Activated naive CD8-positive, alpha-beta T cell treated with anti-CD3 and anti-CD28 coated beads, Interleukin-2, amount 10 ng/mL, durations not matched to agents 7 days and 5 days (primary cell): ENCODE measurements at regions not wholly inside any gene's neighbourhood (a gene's known extent, or its start where the extent isn't known, plus 50 kb on each side); places are given as distances from the start of the nearest gene placed in this dataset.
"Not testable (repeated sequence)": the region's sequence is repeated elsewhere in the genome, so short reads cannot be mapped to it uniquely, and the experiment has no call there.

Experiments
- ATAC-seq: fragments of 150-1000 bp; cut with Tn5 transposase; one replicate; pipeline ENCODE4 v1.10.0; 2021; ENCODE audit warnings: low read depth, moderate library complexity
- POLR2A ChIA-PET: fragments of 350-600 bp; sonication (Branson Sonifier 250); formaldehyde crosslinking; loops from one replicate; lab custom pipeline; 2021; ENCODE audit warnings: antibody characterized with exemption; lab: Charles Lee
- DNase-seq: peaks from one replicate; pipeline ENCODE4 v3.0.0; 2021
- H3K27ac Mint-ChIP-seq: one replicate; pipeline ENCODE4 v1.8.0; 2022; ENCODE audit warnings: mild to moderate bottlenecking, mixed read lengths
- H3K27me3 Mint-ChIP-seq: one replicate; pipeline ENCODE4 v1.8.0; 2022; ENCODE audit warnings: mild to moderate bottlenecking, moderate library complexity, mixed read lengths
- H3K36me3 Mint-ChIP-seq: one replicate; pipeline ENCODE4 v1.8.0; 2021; ENCODE audit warnings: mild to moderate bottlenecking, mixed read lengths
- H3K4me1 Mint-ChIP-seq: one replicate; pipeline ENCODE4 v1.8.0; 2021; ENCODE audit warnings: mixed read lengths
- H3K4me3 Mint-ChIP-seq: one replicate; pipeline ENCODE4 v1.8.0; 2022; ENCODE audit warnings: mild to moderate bottlenecking, moderate library complexity, mixed read lengths
- H3K9me3 Mint-ChIP-seq: one replicate; pipeline ENCODE4 v1.8.0; 2021; ENCODE audit warnings: mixed read lengths

GRCh38 chr2:22143840-22144239 is 1020.1 kb downstream of the TDRD15 start:
- peaks cover 5% of the 10 kb centered on the region for H3K9me3 Mint-ChIP-seq
- no peaks in the 10 kb centered on the region for H3K4me1 Mint-ChIP-seq
- ATAC-seq = no peak
- DNase-seq = no peak
- no peaks in the 10 kb centered on the region for H3K36me3 Mint-ChIP-seq
- no peak overlapping the region for H3K27ac Mint-ChIP-seq
- no peaks in the 10 kb centered on the region for H3K27me3 Mint-ChIP-seq
- no peak overlapping the region for H3K4me3 Mint-ChIP-seq
- POLR2A ChIA-PET = no interaction called here

- Mint-ChIP-seq H3K9me3 (peaks cover 5% of the 10 kb centered on the region), H3K36me3 (no peaks in the 10 kb centered on the region), H3K27ac (no peak overlapping the region), H3K4me1 (no peaks in the 10 kb centered on the region), H3K27me3 (no peaks in the 10 kb centered on the region), H3K4me3 (no peak overlapping the region)
- POLR2A ChIA-PET = no interaction called here
- ATAC-seq (no peak), DNase-seq (no peak)
These were observed 1030.3 kb downstream of the TDRD15 start for GRCh38 chr2:22153931-22154613.

- H3K4me1 Mint-ChIP-seq, POLR2A ChIA-PET, H3K4me3 Mint-ChIP-seq, ATAC-seq, H3K27ac Mint-ChIP-seq, H3K27me3 Mint-ChIP-seq, H3K36me3 Mint-ChIP-seq, DNase-seq, H3K9me3 Mint-ChIP-seq: not testable (repeated sequence)
These were observed 1032.9 kb downstream of the TDRD15 start for GRCh38 chr2:22156661-22157060.

- no peak for DNase-seq
- Mint-ChIP-seq H3K36me3 (no peaks in the 10 kb centered on the region), H3K27me3 (no peaks in the 10 kb centered on the region), H3K9me3 (peaks cover 14% of the 10 kb centered on the region), H3K27ac (no peak overlapping the region), H3K4me1 (no peaks in the 10 kb centered on the region), H3K4me3 (no peak overlapping the region)
- POLR2A ChIA-PET = no interaction called here
- ATAC-seq = no peak
These were observed 1043.5 kb downstream of the TDRD15 start for GRCh38 chr2:22167256-22167655.

GRCh38 chr2:22175003-22175402 is 1051.2 kb downstream of the TDRD15 start:
- POLR2A ChIA-PET = no interaction called here
- Mint-ChIP-seq H3K9me3 (peaks cover 11% of the 10 kb centered on the region), H3K27me3 (no peaks in the 10 kb centered on the region), H3K4me1 (no peaks in the 10 kb centered on the region), H3K36me3 (no peaks in the 10 kb centered on the region), H3K27ac (no peak overlapping the region), H3K4me3 (no peak overlapping the region)
- no peak for ATAC-seq
- no peak for DNase-seq

- POLR2A ChIA-PET = no interaction called here
- H3K36me3 Mint-ChIP-seq = no peaks in the 10 kb centered on the region
- no peaks in the 10 kb centered on the region for H3K27me3 Mint-ChIP-seq
- ATAC-seq (no peak), DNase-seq (no peak)
- H3K4me1 Mint-ChIP-seq = no peaks in the 10 kb centered on the region
- peaks cover 6% of the 10 kb centered on the region for H3K9me3 Mint-ChIP-seq
- H3K4me3 Mint-ChIP-seq = no peak overlapping the region
- H3K27ac Mint-ChIP-seq = no peak overlapping the region
These were observed 1061.5 kb downstream of the TDRD15 start for GRCh38 chr2:22185251-22185650.

- POLR2A ChIA-PET, H3K9me3 Mint-ChIP-seq, H3K4me1 Mint-ChIP-seq, H3K4me3 Mint-ChIP-seq, ATAC-seq, DNase-seq, H3K27me3 Mint-ChIP-seq, H3K36me3 Mint-ChIP-seq, H3K27ac Mint-ChIP-seq: not testable (repeated sequence)
These were observed 1062.6 kb downstream of the TDRD15 start for GRCh38 chr2:22186261-22186828.

- Mint-ChIP-seq H3K4me3 (no peak overlapping the region), H3K27ac (no peak overlapping the region), H3K27me3 (no peaks in the 10 kb centered on the region), H3K4me1 (no peaks in the 10 kb centered on the region), H3K36me3 (no peaks in the 10 kb centered on the region), H3K9me3 (peaks cover 5% of the 10 kb centered on the region)
- ATAC-seq (no peak), DNase-seq (no peak)
- POLR2A ChIA-PET = no interaction called here
These were observed 1066.2 kb downstream of the TDRD15 start for GRCh38 chr2:22189893-22190480.

- H3K9me3 Mint-ChIP-seq = peaks cover 1% of the 10 kb centered on the region
- no peak for DNase-seq
- POLR2A ChIA-PET = no interaction called here
- no peak overlapping the region for H3K4me3 Mint-ChIP-seq
- no peaks in the 10 kb centered on the region for H3K27me3 Mint-ChIP-seq
- no peak for ATAC-seq
- H3K27ac Mint-ChIP-seq = no peak overlapping the region
- no peaks in the 10 kb centered on the region for H3K36me3 Mint-ChIP-seq
- H3K4me1 Mint-ChIP-seq = no peaks in the 10 kb centered on the region
These were observed 1070.5 kb downstream of the TDRD15 start for GRCh38 chr2:22194218-22194617.

- Mint-ChIP-seq H3K27me3 (no peaks in the 10 kb centered on the region), H3K4me1 (no peaks in the 10 kb centered on the region), H3K36me3 (no peaks in the 10 kb centered on the region), H3K27ac (no peak overlapping the region), H3K9me3 (peaks cover 1% of the 10 kb centered on the region), H3K4me3 (no peak overlapping the region)
- POLR2A ChIA-PET = no interaction called here
- DNase-seq (no peak), ATAC-seq (no peak)
These were observed 1073.0 kb downstream of the TDRD15 start for GRCh38 chr2:22196806-22197205.

- no peaks in the 10 kb centered on the region for H3K9me3 Mint-ChIP-seq
- DNase-seq = no peak
- POLR2A ChIA-PET = no interaction called here
- H3K36me3 Mint-ChIP-seq = no peaks in the 10 kb centered on the region
- H3K27ac Mint-ChIP-seq = no peak overlapping the region
- H3K4me3 Mint-ChIP-seq = no peak overlapping the region
- no peak for ATAC-seq
- H3K27me3 Mint-ChIP-seq = no peaks in the 10 kb centered on the region
- no peaks in the 10 kb centered on the region for H3K4me1 Mint-ChIP-seq
These were observed 1074.9 kb downstream of the TDRD15 start for GRCh38 chr2:22198381-22199283.

- H3K4me3 Mint-ChIP-seq = no peak overlapping the region
These were observed 1076.2 kb downstream of the TDRD15 start for GRCh38 chr2:22199994-22200393.

GRCh38 chr2:22209545-22209944 is 1085.8 kb downstream of the TDRD15 start:
- Mint-ChIP-seq H3K4me1 (no peaks in the 10 kb centered on the region), H3K27me3 (no peaks in the 10 kb centered on the region), H3K27ac (no peak overlapping the region), H3K36me3 (no peaks in the 10 kb centered on the region), H3K4me3 (no peak overlapping the region), H3K9me3 (peaks cover 5% of the 10 kb centered on the region)
- POLR2A ChIA-PET = no interaction called here
- ATAC-seq = no peak
- DNase-seq = no peak

More at GRCh38 chr2:22199994-22200393, 1076.2 kb downstream of the TDRD15 start:
- H3K27ac Mint-ChIP-seq = no peak overlapping the region
- H3K36me3 Mint-ChIP-seq = no peaks in the 10 kb centered on the region
- H3K9me3 Mint-ChIP-seq = no peaks in the 10 kb centered on the region
- ATAC-seq (no peak), DNase-seq (no peak)
- no peaks in the 10 kb centered on the region for H3K27me3 Mint-ChIP-seq
- no peaks in the 10 kb centered on the region for H3K4me1 Mint-ChIP-seq
- POLR2A ChIA-PET = no interaction called here
